GM12878 (cell line): ENCODE measurements at regions not wholly inside any gene's neighbourhood (a gene's known extent, or its start where the extent isn't known, plus 50 kb on each side); places are given as distances from the start of the nearest gene placed in this dataset.

ENCODE experiments used
- ATAC-seq: fragments of 200-7000 bp; cut with Tn5 transposase; 3 replicates; pipeline ENCODE4 v1.9.1; 2020; ENCODE audit warnings: mild to moderate bottlenecking, moderate library complexity
- BruUV-seq: library from RNA; stranded (reverse); fragments of 400-500 nt; replicated peaks from 2 replicates; lab custom pipeline; 2021; lab: Mats Ljungman, UMichigan
- CTCF ChIA-PET: fragments of 300-600 bp; sonication (Branson Sonifier 250); formaldehyde crosslinking; extraction: SDS; loops from one replicate; lab custom pipeline; 2021; ENCODE audit warnings: inconsistent platforms; lab: Yijun Ruan, JAX
- POLR2A ChIA-PET: fragments of 350-600 bp; formaldehyde crosslinking; extraction: SDS; loops from one replicate; lab custom pipeline; 2021; ENCODE audit warnings: inconsistent platforms; lab: Charles Lee
- RAD21 ChIA-PET: fragments of 300-600 bp; sonication (Branson Sonifier 250); formaldehyde crosslinking; loops from one replicate; lab custom pipeline; 2023; ENCODE audit warnings: antibody characterized with exemption; ENCODE audit not compliant: unreplicated experiment; lab: Charles Lee
- SMC1A ChIA-PET: fragments of 300-600 bp; sonication (Branson Sonifier 250); formaldehyde crosslinking; loops from one replicate; lab custom pipeline; 2023; ENCODE audit not compliant: unreplicated experiment, uncharacterized antibody; lab: Charles Lee
- DNase-seq: peaks from one replicate; pipeline ENCODE4 v3.0.0-alpha.2; 2011; ENCODE audit warnings: low read depth, low spot score
- FAIRE-seq: peaks from 3 replicates; lab custom pipeline; 2011; peaks lifted over from hg19 to GRCh38; lab: Jason Lieb, UNC
- H2AFZ ChIP-seq: 2 replicates; pipeline ENCODE4 v1.6.0; 2011; ENCODE audit warnings: low read depth, low read length, control low read depth; ENCODE audit not compliant: control insufficient read depth
- H3K27ac ChIP-seq: 2 replicates; pipeline ENCODE4 v1.5.1; 2011; ENCODE audit warnings: control low read depth; ENCODE audit not compliant: control insufficient read depth, insufficient read depth
- H3K27me3 ChIP-seq, 2 experiments: replicated peaks in 1 of 2; 2 replicates each; pipeline versions ENCODE4 v1.6.0 to v1.6.1; 2011; ENCODE audit warnings: low read length in 1 of 2; ENCODE audit not compliant: control insufficient read depth in 2 of 2, insufficient read depth in 2 of 2
- H3K36me3 ChIP-seq, 2 experiments: 2 replicates each; pipeline ENCODE4 v1.5.1; 2011; ENCODE audit warnings: low read length in 1 of 2; ENCODE audit not compliant: control insufficient read depth in 2 of 2, insufficient read depth in 2 of 2
- H3K4me1 ChIP-seq: 2 replicates; pipeline ENCODE4 v1.6.1; 2011; ENCODE audit warnings: mild to moderate bottlenecking, low read length, moderate library complexity, mixed read lengths; ENCODE audit not compliant: control insufficient read depth, insufficient read depth
- H3K4me2 ChIP-seq: 2 replicates; pipeline ENCODE4 v1.6.0; 2011; ENCODE audit warnings: control low read depth; ENCODE audit not compliant: control insufficient read depth, insufficient read depth
- H3K4me3 ChIP-seq: fragments of 200-600 bp; sonication (generic); 2 replicates; pipeline ENCODE4 v1.5.1; 2016
- H3K79me2 ChIP-seq: 2 replicates; pipeline ENCODE4 v1.6.0; 2011; ENCODE audit warnings: low read length; ENCODE audit not compliant: control insufficient read depth, insufficient read depth
- H3K9ac ChIP-seq: 2 replicates; pipeline ENCODE4 v1.8.0; 2011; ENCODE audit warnings: low read length, control low read depth, mixed read lengths; ENCODE audit not compliant: control insufficient read depth, insufficient read depth
- H3K9me3 ChIP-seq: replicated peaks from 3 replicates; pipeline ENCODE4 v1.5.1; 2011; ENCODE audit warnings: mild to moderate bottlenecking, low read length; ENCODE audit not compliant: control insufficient read depth, insufficient read depth
- H4K20me1 ChIP-seq: 2 replicates; pipeline ENCODE4 v1.6.0; 2011; ENCODE audit not compliant: control insufficient read depth, insufficient read depth
- BMI1 ChIP-seq: fragments of 450-650 bp; IDR thresholded peaks from 2 replicates; pipeline ENCODE4 v1.6.1; 2016; ENCODE audit warnings: mild to moderate bottlenecking, moderate library complexity, borderline replicate concordance
- HDGF ChIP-seq: fragments of 450-650 bp; IDR thresholded peaks from 2 replicates; pipeline ENCODE4 v1.6.1; 2016; ENCODE audit warnings: antibody characterized with exemption
- IKZF1 ChIP-seq: fragments of 450-650 bp; conservative IDR thresholded peaks from 2 replicates; pipeline ENCODE4 v1.6.1; 2017; ENCODE audit warnings: antibody characterized with exemption, mild to moderate bottlenecking
- MTA2 ChIP-seq: fragments of 450-650 bp; IDR thresholded peaks from 2 replicates; pipeline ENCODE4 v1.6.1; 2016; ENCODE audit warnings: low read depth, mild to moderate bottlenecking, moderate library complexity
- NR2F1 ChIP-seq: fragments of 450-650 bp; conservative IDR thresholded peaks from 2 replicates; pipeline ENCODE4 v1.6.1; 2017; ENCODE audit warnings: mild to moderate bottlenecking
- WGBS: methylation state at CpG from one replicate; pipeline ENCODE4 v1.1.6; 2016; ENCODE audit warnings: low lambda C conversion rate; ENCODE audit not compliant: insufficient replicate concordance, insufficient coverage; ENCODE audit errors: missing lambda C conversion rate; 5-methylcytosine and 5-hydroxymethylcytosine counted together
- in situ Hi-C: fragments of 300-500 bp; cut with MboI; formaldehyde crosslinking; loops from 9 replicates; pipeline ENCODE4 v1.14.3; 2018; ENCODE audit warnings: mixed read lengths
- intact Hi-C: fragments of 100-400 bp; cut with micrococcal nuclease; formaldehyde crosslinking; loops from one replicate; pipeline ENCODE4 v1.14.2; 2022; ENCODE audit not compliant: unreplicated experiment
- TF ChIP-seq, protein P1 (sequence below): fragments of 450-650 bp; IDR thresholded peaks from 2 replicates; pipeline ENCODE4 v1.6.1; 2017; ENCODE audit warnings: mild to moderate bottlenecking
- TF ChIP-seq, protein P2 (sequence below): fragments of 150-350 bp; IDR thresholded peaks from 2 replicates; pipeline ENCODE4 v1.6.1; 2016; ENCODE audit warnings: low read depth, low read length

DNA sequence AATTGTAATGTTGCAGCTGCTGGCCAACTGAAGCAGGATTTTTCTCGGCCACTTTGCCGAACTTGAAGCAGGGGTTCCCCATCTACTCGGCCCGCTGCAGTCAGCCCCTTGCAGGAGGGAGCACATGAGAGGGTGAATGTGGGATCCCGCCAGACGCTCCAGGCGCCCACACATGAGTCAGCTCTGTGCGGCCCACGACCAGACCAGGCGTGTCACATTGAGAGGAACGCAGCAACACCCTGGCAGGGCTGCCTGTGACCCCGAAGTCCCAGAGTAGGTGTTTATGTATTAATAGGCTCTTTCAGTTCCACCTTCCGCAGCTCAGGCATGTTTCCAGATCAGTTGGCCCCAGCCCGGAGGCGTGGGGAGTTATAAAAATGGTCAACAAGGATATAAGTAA is 344.7 kb upstream of the PABPC4L start:
- no peak overlapping the region for H3K27ac ChIP-seq
- in situ Hi-C loops (no loop called here), intact Hi-C loops (no loop called here)
- ATAC-seq (peak; percentile 51), DNase-seq (no peak), FAIRE-seq (no peak)
- no peaks in the 10 kb centered on the region for H3K27me3 ChIP-seq
- no peaks in the 10 kb centered on the region for H4K20me1 ChIP-seq
- H2AFZ ChIP-seq, result no peak overlapping the region
- RAD21 ChIA-PET, result interaction anchor here (1.0 kb wide), 1 partner anchor 13 kb away, joined by 3 read pairs; no protein-coding TSS in a partner anchor
- no peak overlapping the region for H3K4me3 ChIP-seq
- no peaks in the 10 kb centered on the region for H3K79me2 ChIP-seq
- H3K9ac ChIP-seq, result no peak overlapping the region
- no TSS peak for BruUV-seq
- CTCF ChIA-PET, result no interaction called here
- TF ChIP-seq BMI1 (no peak), IKZF1 (peak; percentile 47; the same call in 1 of the 2 replicates), NR2F1 (peak; percentile 55)
- TF ChIP-seq, protein P1, sequence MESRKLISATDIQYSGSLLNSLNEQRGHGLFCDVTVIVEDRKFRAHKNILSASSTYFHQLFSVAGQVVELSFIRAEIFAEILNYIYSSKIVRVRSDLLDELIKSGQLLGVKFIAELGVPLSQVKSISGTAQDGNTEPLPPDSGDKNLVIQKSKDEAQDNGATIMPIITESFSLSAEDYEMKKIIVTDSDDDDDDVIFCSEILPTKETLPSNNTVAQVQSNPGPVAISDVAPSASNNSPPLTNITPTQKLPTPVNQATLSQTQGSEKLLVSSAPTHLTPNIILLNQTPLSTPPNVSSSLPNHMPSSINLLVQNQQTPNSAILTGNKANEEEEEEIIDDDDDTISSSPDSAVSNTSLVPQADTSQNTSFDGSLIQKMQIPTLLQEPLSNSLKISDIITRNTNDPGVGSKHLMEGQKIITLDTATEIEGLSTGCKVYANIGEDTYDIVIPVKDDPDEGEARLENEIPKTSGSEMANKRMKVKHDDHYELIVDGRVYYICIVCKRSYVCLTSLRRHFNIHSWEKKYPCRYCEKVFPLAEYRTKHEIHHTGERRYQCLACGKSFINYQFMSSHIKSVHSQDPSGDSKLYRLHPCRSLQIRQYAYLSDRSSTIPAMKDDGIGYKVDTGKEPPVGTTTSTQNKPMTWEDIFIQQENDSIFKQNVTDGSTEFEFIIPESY, result peak; percentile 41; the same call in 1 of the 2 replicates
- no peaks in the 10 kb centered on the region for H3K4me1 ChIP-seq
- SMC1A ChIA-PET, result interaction anchor here (1.3 to 1.7 kb wide), 2 partner anchors 12 to 81 kb away, joined by 3 to 6 read pairs; no protein-coding TSS in a partner anchor
- no peaks in the 10 kb centered on the region for H3K9me3 ChIP-seq
- no peak overlapping the region for H3K4me2 ChIP-seq
- H3K36me3 ChIP-seq, result no peaks in the 10 kb centered on the region
- POLR2A ChIA-PET, result no interaction called here
- 63% methylated on average over 15 of the region's 15 CpGs for WGBS

DNA sequence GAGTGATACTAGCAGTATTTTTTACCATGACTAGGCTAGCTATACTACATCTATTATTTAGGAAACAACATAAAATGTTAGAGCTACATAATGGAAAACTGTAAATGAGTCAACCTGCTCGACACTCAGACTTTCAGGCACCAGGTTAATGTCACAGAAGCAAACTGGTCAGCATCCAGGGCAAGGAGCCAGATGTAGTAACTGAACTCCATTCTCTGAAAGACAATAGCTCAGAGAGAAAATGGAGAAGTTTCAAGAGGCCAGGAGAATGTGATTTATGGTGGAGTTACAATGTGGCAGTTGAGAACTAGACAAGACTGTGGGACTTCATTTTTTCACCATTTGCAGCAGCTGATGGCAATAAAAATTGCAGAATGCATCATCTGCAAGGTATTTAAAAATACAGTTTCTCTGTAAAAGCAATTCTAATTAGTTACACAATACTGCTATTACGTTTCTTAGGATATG is 342.7 kb upstream of the PABPC4L start:
- in situ Hi-C loops, result no loop called here
- 0% methylated on average over 2 of the region's 2 CpGs for WGBS
- Histone ChIP-seq H3K4me1 (no peaks in the 10 kb centered on the region), H3K9ac (no peak overlapping the region), H3K27me3 (no peaks in the 10 kb centered on the region), H3K27ac (no peak overlapping the region), H4K20me1 (no peaks in the 10 kb centered on the region), H3K4me2 (no peak overlapping the region), H3K79me2 (no peaks in the 10 kb centered on the region), H2AFZ (no peak overlapping the region), H3K4me3 (no peak overlapping the region), H3K9me3 (no peaks in the 10 kb centered on the region), H3K36me3 (no peaks in the 10 kb centered on the region)
- SMC1A ChIA-PET, result interaction anchor here (1.3 to 1.5 kb wide), 2 partner anchors 11 to 14 kb away, joined by 3 read pairs; no protein-coding TSS in a partner anchor
- intact Hi-C loops, result no loop called here
- RAD21 ChIA-PET, result no interaction called here
- TF ChIP-seq HDGF, result no peak
- no peak for TF ChIP-seq MTA2
- no peak for TF ChIP-seq BMI1
- TF ChIP-seq, protein P2, sequence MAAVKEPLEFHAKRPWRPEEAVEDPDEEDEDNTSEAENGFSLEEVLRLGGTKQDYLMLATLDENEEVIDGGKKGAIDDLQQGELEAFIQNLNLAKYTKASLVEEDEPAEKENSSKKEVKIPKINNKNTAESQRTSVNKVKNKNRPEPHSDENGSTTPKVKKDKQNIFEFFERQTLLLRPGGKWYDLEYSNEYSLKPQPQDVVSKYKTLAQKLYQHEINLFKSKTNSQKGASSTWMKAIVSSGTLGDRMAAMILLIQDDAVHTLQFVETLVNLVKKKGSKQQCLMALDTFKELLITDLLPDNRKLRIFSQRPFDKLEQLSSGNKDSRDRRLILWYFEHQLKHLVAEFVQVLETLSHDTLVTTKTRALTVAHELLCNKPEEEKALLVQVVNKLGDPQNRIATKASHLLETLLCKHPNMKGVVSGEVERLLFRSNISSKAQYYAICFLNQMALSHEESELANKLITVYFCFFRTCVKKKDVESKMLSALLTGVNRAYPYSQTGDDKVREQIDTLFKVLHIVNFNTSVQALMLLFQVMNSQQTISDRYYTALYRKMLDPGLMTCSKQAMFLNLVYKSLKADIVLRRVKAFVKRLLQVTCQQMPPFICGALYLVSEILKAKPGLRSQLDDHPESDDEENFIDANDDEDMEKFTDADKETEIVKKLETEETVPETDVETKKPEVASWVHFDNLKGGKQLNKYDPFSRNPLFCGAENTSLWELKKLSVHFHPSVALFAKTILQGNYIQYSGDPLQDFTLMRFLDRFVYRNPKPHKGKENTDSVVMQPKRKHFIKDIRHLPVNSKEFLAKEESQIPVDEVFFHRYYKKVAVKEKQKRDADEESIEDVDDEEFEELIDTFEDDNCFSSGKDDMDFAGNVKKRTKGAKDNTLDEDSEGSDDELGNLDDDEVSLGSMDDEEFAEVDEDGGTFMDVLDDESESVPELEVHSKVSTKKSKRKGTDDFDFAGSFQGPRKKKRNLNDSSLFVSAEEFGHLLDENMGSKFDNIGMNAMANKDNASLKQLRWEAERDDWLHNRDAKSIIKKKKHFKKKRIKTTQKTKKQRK, result no peak
- FAIRE-seq (no peak), ATAC-seq (no peak), DNase-seq (no peak)
- POLR2A ChIA-PET, result no interaction called here
- no TSS peak for BruUV-seq
- CTCF ChIA-PET, result no interaction called here
